DMS53 treated with DMSO at 0.1 percent for 48 hours (cell line): ENCODE measurements at regions not wholly inside any gene's neighbourhood (a gene's known extent, or its start where the extent isn't known, plus 50 kb on each side); places are given as distances from the start of the nearest gene placed in this dataset.
"Not testable (repeated sequence)": the region's sequence is repeated elsewhere in the genome, so short reads cannot be mapped to it uniquely, and the experiment has no call there.

Source experiments
- DNase-seq: peaks from one replicate; lab custom pipeline; 2025; ENCODE audit not compliant: unreplicated experiment; lab: John Stamatoyannopoulos, UW

DNA sequence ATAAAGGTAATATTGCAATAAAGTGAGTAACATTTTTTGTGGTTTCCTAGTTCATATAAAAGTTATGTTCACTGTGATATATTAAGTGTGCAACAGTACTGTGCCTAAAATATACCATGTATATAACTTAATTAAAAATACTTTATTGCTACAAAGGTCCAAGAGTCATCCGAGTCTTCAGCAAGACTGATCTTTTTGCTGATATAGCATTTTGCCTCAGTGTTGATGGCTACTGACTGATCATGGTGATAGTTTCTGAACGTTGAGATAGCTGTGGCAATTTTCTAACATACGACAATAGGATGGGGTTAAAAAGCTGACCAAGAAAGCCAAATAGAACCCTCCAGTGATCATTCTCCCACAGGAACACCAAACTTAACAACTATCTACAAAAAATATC, 1302.7 kb downstream of the TECRL start:
- no peak for DNase-seq

DNA sequence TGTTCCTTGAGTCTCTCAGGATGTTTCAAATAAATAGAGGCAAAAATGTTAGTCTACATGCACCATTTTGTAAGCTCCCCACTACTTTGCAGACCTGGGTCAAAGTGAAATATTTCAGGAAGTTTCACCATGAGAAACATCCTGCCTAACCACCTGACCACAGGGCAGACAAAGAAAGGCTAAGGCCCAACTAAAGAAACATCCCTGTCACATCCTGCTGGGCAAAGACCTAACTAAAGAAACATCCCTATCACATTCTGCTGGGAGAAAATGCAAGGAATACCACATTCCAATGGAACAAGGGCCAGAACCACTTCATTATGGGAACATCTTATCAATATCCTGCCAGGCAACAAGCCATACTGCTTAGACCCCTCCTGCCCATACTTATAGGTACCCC, 1303.4 kb downstream of the TECRL start:
- no peak for DNase-seq

DNA sequence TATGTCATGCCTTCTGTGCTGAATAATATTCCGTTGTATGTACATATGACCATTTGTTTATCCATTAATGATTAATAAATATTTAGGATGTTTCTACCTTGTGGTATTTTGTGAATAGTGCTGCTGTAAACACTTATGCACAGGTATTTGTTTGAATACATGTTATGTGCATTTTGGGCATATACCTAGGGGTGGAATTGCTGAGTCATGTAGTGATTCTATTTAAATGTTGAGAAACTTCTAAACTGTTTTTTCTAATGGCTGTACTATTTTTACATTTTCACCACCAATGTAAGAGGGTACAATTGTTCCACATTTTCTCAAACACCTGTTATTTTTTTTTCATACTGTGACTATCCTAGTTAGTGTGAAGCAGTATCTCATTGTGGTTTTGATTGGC, 1318.6 kb downstream of the TECRL start:
- DNase-seq: no peak

DNA sequence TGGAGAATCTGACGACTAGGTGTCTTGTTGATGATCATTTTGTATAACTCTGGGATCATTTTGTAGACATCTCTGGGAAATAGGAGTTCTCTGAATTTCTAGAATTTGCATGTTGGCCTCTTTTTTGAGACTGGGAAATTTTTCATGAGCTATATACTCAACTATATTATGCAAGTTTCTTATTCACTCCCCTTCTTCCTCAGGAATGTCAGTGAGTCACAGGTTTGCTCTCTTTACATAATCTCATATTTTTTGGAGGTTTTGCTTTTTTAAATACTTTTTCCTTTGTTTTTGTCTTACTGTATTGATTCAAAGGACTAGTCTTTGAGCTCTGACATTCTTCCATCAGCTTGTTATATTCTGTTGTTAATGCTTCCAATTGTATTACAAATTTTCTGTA, 1324.2 kb downstream of the TECRL start:
- no peak for DNase-seq

DNA sequence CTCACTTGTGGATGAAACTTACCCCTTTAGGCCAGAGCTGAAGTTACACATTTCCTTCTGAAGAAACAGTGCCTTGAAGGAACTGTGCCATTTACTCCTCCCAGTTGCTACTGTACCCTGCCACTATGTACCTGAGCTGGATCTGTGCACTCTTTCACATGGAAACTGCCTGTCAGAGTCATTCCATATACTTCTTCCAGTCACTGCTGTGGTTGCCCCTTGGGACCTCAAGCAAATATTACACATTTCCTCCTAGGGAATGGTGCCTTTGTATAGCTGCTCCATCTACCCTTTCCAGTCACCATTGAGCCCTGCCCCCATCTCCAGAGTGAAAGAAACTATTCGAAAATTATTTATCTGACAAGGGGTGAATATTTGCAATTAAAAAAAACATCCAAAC, 1328.3 kb downstream of the TECRL start:
- DNase-seq: no peak

DNA sequence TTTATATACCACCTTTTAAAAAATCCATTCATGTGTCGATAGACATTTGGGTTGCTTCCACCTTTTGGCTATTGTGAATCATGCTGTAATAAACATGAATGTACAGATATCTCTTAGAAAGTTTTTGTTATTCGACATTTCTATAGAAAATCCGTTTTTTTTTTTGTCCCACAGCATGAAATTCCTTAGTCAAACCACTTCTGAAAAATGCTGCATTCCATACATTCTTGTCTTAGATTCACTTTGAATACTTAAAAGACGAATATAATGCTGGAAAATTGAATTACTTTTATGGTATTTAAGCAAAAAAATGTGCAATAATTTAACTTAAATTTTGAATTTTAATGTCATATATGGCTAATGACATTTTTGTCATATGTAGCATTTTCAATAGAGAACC, 1345.5 kb downstream of the TECRL start:
- DNase-seq: no peak

DNA sequence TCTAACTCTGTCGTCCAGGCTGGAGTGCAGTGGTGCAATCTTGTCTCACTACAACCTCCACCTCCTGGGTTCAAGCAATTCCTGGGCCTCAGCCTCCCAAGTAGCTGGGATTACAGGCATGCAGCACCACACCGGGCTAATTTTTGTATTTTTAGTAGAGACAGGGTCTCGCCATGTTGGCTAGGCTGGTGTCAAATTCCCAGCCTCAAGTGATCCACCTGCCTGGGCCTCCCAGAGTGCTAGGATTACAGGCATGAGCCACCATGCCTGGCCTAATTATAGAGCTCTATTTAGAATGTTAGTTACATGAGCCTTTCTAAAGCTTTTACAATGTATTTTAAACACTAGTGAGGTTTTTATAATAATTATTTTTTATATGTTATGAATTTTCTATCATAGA, 1346.4 kb downstream of the TECRL start:
- not testable (repeated sequence) for DNase-seq

DNA sequence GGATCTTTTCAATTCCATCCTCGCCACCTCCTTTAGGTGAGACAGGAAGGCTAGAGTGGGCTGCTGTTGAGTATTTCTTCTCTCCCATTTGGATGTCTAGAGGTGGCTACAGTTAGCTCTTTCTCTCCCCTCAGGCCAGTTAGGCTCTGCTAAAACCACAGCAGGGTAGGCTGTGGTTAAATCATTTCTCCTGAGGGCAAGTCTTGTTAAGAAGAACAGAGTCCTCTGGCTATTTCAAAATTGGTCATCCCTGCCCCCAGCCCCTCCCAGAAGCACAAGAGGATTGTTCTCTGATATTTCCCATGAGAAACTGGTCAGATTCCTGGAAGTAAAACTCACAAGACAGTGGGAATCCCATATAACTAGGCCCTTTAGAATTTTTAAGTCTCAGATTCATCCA, 1359.5 kb downstream of the TECRL start:
- DNase-seq: no peak

DNA sequence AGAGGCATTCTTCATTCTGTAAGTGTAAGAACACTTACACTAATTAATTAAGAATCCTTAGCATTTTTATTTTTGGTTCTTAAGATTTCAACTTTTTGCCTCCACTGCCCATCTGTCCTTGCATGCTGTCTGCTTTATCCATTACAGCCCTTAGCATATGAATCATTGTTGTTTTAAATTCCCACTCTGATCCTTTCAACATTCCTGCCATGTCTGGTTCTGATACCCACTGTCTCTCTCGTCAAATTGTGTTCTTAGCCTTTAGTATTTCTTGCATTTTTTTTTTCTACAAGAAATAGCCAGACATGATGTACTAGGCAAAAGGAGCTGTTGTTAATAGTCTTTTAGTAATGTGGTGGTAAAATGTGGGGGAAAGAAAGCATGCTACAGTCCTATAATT, 1360.0 kb downstream of the TECRL start:
- no peak for DNase-seq

DNA sequence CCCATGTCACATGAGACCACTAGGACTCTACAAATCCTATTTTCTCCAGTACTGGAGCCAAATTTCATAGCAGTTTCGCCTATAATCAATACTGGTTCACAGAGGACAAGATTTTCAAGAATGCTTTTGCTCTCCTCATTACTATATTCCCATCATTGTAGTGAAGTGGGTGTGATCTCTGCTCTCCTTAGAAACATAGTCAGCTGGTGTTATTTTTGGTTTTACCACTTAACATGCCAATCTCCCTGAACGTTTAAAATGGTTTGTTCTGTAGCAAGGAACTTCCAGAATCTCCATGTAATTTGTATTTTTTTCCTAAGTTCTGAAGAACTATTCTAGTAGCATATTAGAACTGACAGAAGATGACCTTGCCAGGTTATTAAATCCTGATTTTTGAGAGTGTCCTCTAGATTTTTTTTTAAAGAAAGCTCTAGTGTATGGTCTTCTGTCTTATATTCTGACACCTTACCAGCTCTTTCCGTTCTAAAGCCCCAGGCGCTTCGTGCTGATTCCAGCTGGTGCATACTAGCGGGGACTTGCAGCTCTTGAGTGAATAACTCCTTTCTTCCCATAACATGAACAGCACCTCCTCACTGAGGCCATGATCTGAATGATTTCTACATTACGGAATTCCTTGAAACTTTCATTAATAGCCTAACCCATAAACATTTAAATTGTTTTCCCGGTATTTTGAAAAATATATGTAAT, 1372.9 kb downstream of the TECRL start:
- DNase-seq: no peak

DNA sequence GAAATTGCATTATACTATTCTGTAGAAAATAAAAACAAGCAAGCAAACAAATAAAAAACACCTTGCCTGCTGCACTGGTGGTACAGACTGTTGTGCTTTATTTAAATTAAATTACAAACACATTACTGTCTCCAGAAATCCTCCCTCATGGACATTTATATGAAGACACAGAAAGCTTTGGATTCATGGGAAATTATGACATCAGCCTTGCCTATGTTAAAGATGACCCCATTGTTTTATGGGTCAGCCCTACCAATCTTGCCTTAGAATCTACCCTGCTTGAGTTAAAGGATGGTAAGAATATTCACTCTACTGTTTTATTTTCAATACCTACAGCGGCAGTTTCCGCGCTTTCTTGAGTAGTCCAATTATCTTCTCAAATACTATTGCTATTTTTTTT, 1379.9 kb downstream of the TECRL start:
- no peak for DNase-seq

DNA sequence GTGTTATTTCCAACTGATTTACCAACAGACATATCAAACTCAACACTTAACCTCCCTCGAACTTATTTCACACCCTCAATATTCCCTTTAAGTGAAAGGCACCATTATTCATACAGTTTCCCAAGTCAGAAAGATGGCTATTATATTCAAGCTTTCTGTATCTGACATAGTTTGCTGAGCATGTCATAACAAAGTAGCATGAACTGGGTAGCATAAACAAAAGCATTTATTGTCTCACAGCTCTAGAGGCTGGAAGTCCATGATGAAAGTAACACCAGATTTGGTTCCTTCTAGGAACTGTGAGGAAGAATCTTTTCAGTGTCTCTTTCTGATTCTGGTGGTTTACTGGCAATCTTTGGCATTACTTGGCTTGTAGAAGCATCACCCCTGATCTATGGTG, 1388.6 kb downstream of the TECRL start:
- no peak for DNase-seq

DNA sequence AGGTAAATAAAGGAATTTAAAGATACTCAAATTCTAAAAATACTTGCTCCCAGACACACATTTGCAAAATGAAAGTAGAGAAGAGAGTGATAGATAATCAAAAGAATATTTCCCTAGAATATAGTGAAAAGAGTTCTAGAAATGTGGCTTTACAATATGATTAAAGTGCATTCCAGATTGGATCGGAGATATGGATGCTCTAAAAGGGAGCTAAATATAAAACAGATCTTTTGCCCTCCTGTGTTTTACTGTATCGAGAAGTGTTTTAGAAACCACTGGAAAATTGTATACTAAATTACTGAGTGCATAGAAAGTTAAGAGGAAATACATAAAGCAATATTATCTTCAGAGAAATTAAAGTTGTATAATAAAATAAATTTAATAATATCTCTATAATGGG, 1392.0 kb downstream of the TECRL start:
- DNase-seq: no peak

DNA sequence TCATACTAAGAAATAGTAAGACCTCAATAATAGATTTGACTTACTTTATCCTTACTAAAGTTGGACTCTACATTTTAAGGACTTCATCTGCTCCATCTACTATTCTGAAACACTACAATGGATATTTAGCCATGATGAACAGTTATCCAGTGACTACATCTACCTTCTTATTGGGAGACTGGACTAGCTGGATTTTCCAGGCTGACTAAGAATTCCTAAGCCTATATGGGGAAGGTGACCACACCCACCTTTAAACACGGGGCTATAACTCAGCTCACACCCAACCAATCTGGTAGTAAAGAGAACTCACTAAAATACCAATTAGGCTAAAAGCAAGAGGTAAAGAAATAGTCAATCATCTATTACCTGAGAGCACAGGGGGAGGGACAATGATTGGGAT, 1438.4 kb downstream of the TECRL start:
- DNase-seq: no peak

DNA sequence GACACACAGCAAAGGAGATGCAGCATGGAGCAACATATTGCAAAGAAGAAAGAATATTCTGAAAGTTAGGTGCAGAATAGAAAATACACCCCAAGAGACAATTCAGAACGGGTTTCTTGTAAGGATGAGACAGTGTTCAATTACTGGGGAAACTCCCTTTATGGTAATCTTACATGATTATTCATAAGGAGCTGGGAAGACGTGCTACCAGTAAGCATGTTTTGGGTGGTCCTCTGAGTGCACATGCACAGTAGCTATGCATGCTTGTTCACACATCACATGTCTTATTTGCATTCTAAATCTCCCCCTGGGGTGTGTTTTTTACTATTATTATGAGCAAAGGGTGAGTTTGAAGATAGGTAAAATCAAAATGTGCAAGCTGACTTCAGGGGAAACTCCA, 1448.8 kb downstream of the TECRL start:
- no peak for DNase-seq

DNA sequence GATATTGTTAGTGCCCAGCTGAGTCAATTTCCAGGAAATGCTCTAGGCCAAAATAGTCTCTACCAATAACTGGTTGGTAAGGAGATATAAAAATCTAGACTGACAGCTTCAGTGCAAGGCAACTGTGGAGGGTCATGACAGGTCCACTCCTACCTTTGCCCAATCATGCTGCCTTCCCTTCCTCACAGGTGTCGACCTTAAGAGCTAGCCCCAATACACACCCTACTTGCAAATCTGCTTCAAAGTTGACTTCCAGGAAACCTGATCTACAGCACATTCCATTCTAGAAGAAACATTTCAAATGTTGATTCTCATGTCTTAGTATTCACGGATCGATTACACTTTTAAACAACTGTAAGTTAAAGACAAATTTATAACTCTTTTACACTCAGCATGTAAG, 1455.5 kb downstream of the TECRL start:
- DNase-seq: no peak

DNA sequence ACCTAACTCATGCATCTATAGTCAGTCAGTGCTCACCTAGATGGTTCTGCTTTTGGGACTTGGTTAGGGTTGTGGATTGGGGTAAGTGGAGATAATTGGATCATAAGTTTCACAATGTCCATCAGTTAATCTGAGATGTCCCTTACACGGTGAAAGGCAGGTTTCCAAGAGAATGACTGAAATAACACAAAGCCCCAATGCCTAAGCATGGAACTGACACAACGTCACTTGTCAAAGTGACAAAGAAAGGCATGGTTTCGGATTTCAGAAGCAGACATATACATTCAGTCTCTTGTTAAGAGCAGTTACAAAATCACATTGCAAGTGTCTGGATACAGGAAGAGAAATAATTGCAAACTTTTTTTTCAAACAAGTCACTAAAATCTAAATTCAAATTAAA, 1456.9 kb downstream of the TECRL start:
- no peak for DNase-seq

DNA sequence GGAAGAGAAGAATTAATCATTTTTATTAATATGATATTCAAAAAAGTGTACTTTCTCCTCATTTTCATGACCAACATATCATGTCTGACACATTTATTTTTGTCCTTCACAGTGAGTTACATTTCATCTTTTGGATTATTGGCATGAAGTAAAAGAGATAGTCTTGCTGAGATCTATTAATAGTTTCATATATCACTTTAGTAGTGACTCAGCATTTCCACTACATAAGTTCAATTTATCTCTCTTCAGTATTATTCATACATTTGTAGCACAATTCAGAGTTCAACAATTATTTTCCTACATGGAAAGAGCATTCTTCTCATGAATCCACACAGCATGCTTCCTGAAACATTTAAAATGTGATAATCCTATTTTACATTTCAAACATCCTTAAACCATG, 1461.1 kb downstream of the TECRL start:
- no peak for DNase-seq

DNA sequence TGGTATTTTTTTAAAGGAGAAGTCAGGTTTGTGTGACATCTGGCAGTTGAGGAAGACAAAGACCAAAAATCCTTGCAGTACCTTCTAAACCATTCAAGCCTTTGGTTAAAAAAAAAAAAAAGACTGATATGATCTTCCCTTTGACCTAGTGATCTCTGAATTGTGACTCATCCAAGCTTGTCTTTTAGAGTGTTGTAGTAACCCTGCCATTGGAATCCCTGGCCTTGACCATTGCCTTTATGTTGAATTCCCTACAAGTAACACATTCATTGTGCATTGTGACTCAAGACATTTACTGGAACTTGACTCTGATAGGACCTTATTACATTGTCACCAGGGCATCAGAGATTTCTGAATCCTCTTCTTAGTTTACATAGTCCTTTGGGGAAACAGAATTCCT, 1469.0 kb downstream of the TECRL start:
- DNase-seq: no peak

DNA sequence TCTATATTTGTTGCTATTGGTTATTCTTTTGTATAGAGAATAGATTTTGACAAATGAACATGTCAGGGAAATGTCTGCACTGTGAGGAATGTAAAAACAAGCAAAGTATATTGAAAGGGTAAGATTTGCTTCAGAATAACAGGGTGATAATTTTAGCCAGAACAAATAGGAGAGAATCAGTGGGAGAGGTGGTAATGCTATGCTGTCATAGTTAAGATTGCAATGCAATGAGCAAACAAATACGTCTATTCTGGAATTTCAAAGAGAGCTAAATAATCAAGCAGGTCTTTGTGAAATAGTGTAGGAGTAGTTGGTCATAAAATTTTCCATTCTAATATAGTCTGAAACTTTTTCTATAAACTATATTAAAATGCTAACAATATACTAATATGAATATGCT, 1478.4 kb downstream of the TECRL start:
- DNase-seq: no peak

DNA sequence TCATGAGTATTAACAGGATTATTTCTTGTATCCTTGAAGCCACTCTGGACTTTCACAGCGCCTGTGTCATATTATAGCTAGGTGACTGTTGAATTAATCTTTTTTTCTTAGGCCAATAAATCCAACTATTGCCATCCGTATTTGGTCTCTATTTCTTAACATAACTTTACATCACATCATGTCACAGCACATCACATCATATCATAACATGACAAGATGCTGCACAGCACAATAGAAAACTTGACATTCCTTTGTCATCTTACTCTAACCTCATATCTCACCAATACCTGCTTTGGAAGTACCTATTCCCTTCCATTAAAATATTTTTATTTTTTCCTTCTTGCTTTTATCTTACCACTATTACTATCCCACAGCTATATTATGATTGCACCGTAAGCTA, 1480.8 kb downstream of the TECRL start:
- DNase-seq: no peak

DNA sequence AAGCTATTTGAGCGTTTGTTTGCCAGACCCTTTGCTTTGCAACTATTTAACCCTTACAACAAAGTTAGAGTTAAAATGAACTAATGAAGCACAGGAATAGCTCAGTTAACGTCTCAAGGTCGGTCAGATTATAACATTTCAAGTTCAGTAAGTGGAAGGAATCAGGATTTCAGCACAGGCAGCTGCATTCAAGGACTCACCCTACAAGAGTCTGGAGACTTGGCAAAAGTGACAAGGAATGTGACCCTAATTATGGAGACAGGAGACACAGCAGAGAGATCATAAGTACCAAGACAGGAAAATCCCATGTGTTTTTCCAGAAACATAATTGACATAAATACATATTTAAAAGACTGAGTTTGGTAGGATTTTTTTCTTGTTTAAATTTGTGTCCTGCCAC, 1481.7 kb downstream of the TECRL start:
- no peak for DNase-seq

DNA sequence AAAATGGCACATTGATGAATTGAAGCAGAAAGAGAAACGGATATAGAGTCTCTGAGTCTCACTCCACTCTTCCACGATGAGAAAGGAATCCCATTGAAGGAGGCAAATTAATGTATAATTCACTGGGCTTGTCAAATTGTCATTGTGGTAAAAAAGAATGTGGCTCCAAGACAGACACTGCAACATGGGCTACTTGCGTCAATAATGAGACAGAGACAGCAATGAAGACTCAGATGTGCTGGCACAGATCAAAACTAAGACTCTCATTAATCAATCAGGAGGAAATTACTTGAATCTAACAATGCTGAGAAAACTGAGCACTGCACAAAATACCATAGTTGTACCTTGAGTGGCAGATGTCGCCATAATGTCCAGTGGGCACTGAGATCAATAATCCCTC, 1485.5 kb downstream of the TECRL start:
- DNase-seq: no peak

DNA sequence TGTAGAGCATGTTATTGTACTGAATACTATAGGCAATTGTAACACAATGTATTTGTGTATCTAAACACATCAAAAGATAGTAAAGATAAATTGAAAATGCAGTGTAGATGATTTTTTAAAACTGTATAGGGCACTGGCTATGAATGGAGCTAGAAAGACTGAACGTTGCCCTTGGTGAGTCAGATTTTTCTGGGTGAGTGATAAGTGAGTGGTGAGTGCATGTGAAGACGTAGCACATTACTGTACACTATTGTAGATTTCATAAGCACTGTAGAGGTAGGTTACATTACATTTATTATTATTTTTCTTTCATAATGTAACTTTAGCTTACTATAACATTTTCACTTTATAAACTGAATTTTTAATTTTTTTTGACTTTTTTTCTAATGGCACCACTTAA, 1491.6 kb downstream of the TECRL start:
- DNase-seq: peak; percentile 57
